ENCODE measurements at regions not wholly inside any gene's neighbourhood (a gene's known extent, or its start where the extent isn't known, plus 50 kb on each side); places are given as distances from the start of the nearest gene placed in this dataset.

DNA sequence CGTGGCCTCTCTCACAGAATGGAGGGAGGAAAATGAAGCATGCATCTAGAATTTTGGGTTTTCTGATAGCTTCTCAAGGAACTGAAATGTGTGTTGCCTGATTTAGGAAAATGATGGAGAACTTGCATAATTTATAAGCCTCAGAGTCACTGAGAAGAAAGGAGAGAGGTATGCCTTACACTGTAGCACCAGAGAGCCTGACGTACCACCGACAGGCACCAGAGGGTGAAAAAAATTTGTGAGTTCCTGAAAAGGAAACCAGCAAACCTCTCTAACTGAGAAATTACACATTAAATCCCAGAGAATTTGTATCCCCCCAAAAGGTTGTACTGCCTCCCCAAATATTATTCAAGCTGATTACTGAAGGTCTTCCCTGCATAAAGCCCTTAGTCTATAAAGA lies 915.3 kb upstream of the SLITRK6 start:
- intact Hi-C loops (cut with DNase I): no loop called here
- H3K27me3 ChIP-seq (ENCODE audit: insufficient read depth in 3 of 3, low read length in 2 of 3): no peaks in the 10 kb centered on the region
- no peak overlapping the region for H3K27ac ChIP-seq
- ATAC-seq (no peak), DNase-seq (no peak)
- H3K4me1 ChIP-seq: no peaks in the 10 kb centered on the region
- H3K36me3 ChIP-seq (ENCODE audit: insufficient read depth in 1 of 2, low read depth in 1 of 2): no peaks in the 10 kb centered on the region
- TF ChIP-seq, protein P1, sequence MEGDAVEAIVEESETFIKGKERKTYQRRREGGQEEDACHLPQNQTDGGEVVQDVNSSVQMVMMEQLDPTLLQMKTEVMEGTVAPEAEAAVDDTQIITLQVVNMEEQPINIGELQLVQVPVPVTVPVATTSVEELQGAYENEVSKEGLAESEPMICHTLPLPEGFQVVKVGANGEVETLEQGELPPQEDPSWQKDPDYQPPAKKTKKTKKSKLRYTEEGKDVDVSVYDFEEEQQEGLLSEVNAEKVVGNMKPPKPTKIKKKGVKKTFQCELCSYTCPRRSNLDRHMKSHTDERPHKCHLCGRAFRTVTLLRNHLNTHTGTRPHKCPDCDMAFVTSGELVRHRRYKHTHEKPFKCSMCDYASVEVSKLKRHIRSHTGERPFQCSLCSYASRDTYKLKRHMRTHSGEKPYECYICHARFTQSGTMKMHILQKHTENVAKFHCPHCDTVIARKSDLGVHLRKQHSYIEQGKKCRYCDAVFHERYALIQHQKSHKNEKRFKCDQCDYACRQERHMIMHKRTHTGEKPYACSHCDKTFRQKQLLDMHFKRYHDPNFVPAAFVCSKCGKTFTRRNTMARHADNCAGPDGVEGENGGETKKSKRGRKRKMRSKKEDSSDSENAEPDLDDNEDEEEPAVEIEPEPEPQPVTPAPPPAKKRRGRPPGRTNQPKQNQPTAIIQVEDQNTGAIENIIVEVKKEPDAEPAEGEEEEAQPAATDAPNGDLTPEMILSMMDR (IDR thresholded peaks at IDR 0.05): no peak
- H3K9me3 ChIP-seq: no peaks in the 10 kb centered on the region
- 82 to 85% (median 85%) methylated on average over 3 of the region's 3 CpGs for WGBS, 3 donors
- no peak overlapping the region for H3K4me3 ChIP-seq

DNA sequence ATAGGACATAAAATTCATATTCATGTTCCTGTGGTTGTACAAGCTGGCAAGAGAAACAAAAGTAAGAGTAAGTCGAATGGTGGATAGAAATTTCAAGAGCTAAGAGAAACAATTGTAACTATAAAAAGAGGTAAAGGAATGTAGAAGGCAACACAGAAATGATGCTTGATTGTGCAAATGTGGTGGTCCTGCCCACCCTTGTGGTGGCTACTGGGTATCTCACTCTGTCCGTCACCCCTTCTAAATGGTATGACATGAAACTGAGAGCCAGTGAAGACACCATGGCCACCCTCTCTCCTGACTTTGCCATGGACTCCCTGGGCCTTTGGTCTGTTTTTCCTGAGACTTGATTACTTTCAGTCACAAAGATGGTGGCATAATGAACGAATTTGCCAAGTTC lies 925.9 kb upstream of the SLITRK6 start:
- WGBS, 3 donors: 53 to 63% (median 56%) methylated on average over 3 of the region's 3 CpGs
- DNase-seq (no peak), ATAC-seq (no peak)
- no peak overlapping the region for H3K4me3 ChIP-seq
- H3K36me3 ChIP-seq (ENCODE audit: insufficient read depth in 1 of 2, low read depth in 1 of 2): no peaks in the 10 kb centered on the region
- TF ChIP-seq, protein P1 (IDR thresholded peaks at IDR 0.05): no peak
- no peaks in the 10 kb centered on the region for H3K27me3 ChIP-seq (ENCODE audit: insufficient read depth in 3 of 3, low read length in 2 of 3)
- H3K27ac ChIP-seq: no peak overlapping the region
- H3K9me3 ChIP-seq: no peaks in the 10 kb centered on the region
- no peaks in the 10 kb centered on the region for H3K4me1 ChIP-seq
- intact Hi-C loops (cut with DNase I): no loop called here

DNA sequence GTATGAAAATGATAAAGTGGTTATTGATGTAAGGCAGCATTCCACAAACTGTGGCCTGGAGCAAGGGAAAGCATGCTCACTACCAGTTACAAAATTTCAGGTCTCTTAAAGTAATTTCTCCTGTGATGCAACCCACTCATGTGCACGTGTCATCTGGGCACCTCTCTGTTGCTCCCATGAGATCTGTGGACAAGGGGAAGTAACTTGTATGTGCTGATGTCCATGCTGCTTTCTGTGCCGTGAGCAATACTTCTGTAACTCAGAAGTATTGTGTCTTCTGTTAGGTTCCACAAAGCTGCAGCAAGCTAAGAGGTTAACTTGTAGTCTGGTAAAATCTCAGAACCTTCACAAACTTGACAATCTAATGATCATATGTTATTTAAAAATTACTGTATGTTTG lies 930.0 kb upstream of the SLITRK6 start:
- 45 to 52% (median 45%) methylated on average over 2 of the region's 2 CpGs for WGBS, 3 donors
- intact Hi-C loops (cut with DNase I): no loop called here
- ATAC-seq (no peak), DNase-seq (no peak)
- Histone ChIP-seq H3K36me3 (ENCODE audit: insufficient read depth in 1 of 2, low read depth in 1 of 2) (no peaks in the 10 kb centered on the region), H3K27ac (no peak overlapping the region), H3K4me1 (no peaks in the 10 kb centered on the region), H3K9me3 (no peaks in the 10 kb centered on the region), H3K4me3 (no peak overlapping the region), H3K27me3 (ENCODE audit: insufficient read depth in 3 of 3, low read length in 2 of 3) (no peaks in the 10 kb centered on the region)
- TF ChIP-seq, protein P1 (IDR thresholded peaks at IDR 0.05): no peak

DNA sequence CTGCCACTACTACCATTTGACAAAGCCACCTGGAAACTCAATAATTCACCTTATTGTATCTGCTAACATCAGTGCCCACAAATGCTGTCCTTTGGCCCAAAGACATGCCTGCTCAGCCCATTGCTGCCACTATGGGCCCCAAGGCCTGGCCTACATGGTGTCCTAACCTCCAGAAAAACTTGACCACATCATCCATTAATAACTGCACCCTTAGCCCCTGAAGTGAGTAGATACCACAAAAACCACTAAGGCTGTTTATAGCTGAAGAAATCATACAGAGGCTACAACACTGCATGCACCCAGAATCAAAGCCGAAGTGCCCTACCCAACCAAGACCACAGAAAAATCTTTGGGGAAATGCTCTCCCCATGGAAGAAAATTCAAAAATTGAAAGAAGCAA lies 932.8 kb upstream of the SLITRK6 start:
- Histone ChIP-seq H3K4me3 (no peak overlapping the region), H3K27ac (no peak overlapping the region), H3K36me3 (ENCODE audit: insufficient read depth in 1 of 2, low read depth in 1 of 2) (no peaks in the 10 kb centered on the region), H3K9me3 (no peaks in the 10 kb centered on the region), H3K4me1 (no peaks in the 10 kb centered on the region), H3K27me3 (ENCODE audit: insufficient read depth in 3 of 3, low read length in 2 of 3) (no peaks in the 10 kb centered on the region)
- TF ChIP-seq, protein P1 (IDR thresholded peaks at IDR 0.05): no peak
- DNase-seq (no peak), ATAC-seq (no peak)
- intact Hi-C loops (cut with DNase I): no loop called here
- WGBS, 3 donors: 93 to 96% (median 96%) methylated on average over 1 of the region's 1 CpG

DNA sequence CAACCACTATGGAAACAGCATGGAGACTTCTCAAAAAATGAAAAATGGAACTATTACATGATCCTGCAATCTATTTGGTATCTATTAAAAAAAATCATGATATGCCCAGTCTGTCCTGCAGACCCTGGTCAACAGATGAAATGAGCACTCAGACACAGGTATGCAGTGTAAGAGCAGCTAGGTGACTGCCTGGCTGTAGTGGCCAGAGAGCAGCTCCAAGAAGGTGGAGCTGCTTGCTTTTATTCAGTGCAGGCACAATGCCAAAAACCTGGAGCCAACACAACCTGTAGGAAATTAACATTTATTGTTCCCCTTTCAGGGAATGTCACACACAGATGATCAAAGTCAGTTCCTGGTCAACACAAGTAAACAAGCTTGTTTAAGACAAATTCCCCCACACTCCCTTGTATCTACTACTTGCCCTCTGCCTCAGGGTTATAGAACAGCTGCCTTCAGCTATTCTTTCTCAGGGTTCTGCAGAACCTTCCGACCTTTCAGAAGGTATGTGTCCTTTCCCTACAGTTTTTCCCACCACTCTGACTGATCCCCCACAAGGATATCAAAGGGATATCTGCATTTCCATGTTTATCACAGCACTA lies 933.7 kb upstream of the SLITRK5 start:
- Histone ChIP-seq H3K4me1 (no peaks in the 10 kb centered on the region), H3K36me3 (ENCODE audit: insufficient read depth in 1 of 2, low read depth in 1 of 2) (no peaks in the 10 kb centered on the region), H3K27me3 (ENCODE audit: insufficient read depth in 3 of 3, low read length in 2 of 3) (no peaks in the 10 kb centered on the region), H3K9me3 (no peaks in the 10 kb centered on the region), H3K27ac (no peak overlapping the region), H3K4me3 (no peak overlapping the region)
- WGBS, 3 donors: 31 to 50% (median 38%) methylated on average over 1 of the region's 1 CpG
- ATAC-seq (no peak), DNase-seq (no peak)
- TF ChIP-seq, protein P1 (IDR thresholded peaks at IDR 0.05): no peak
- intact Hi-C loops (cut with DNase I): no loop called here
